GM12878 (cell line): ENCODE measurements at regions not wholly inside any gene's neighbourhood (a gene's known extent, or its start where the extent isn't known, plus 50 kb on each side); places are given as distances from the start of the nearest gene placed in this dataset.

ENCODE experiments used
- ATAC-seq: fragments of 200-7000 bp; cut with Tn5 transposase; 3 replicates; pipeline ENCODE4 v1.9.1; 2020; ENCODE audit warnings: mild to moderate bottlenecking, moderate library complexity
- BruUV-seq: library from RNA; stranded (reverse); fragments of 400-500 nt; replicated peaks from 2 replicates; lab custom pipeline; 2021; lab: Mats Ljungman, UMichigan
- CTCF ChIA-PET: fragments of 300-600 bp; sonication (Branson Sonifier 250); formaldehyde crosslinking; extraction: SDS; loops from one replicate; lab custom pipeline; 2021; ENCODE audit warnings: inconsistent platforms; lab: Yijun Ruan, JAX
- POLR2A ChIA-PET: fragments of 350-600 bp; formaldehyde crosslinking; extraction: SDS; loops from one replicate; lab custom pipeline; 2021; ENCODE audit warnings: inconsistent platforms; lab: Charles Lee
- RAD21 ChIA-PET: fragments of 300-600 bp; sonication (Branson Sonifier 250); formaldehyde crosslinking; loops from one replicate; lab custom pipeline; 2023; ENCODE audit warnings: antibody characterized with exemption; ENCODE audit not compliant: unreplicated experiment; lab: Charles Lee
- SMC1A ChIA-PET: fragments of 300-600 bp; sonication (Branson Sonifier 250); formaldehyde crosslinking; loops from one replicate; lab custom pipeline; 2023; ENCODE audit not compliant: unreplicated experiment, uncharacterized antibody; lab: Charles Lee
- DNase-seq: peaks from one replicate; pipeline ENCODE4 v3.0.0-alpha.2; 2011; ENCODE audit warnings: low read depth, low spot score
- FAIRE-seq: peaks from 3 replicates; lab custom pipeline; 2011; peaks lifted over from hg19 to GRCh38; lab: Jason Lieb, UNC
- H2AFZ ChIP-seq: 2 replicates; pipeline ENCODE4 v1.6.0; 2011; ENCODE audit warnings: low read depth, low read length, control low read depth; ENCODE audit not compliant: control insufficient read depth
- H3K27ac ChIP-seq: 2 replicates; pipeline ENCODE4 v1.5.1; 2011; ENCODE audit warnings: control low read depth; ENCODE audit not compliant: control insufficient read depth, insufficient read depth
- H3K27me3 ChIP-seq, 2 experiments: replicated peaks in 1 of 2; 2 replicates each; pipeline versions ENCODE4 v1.6.0 to v1.6.1; 2011; ENCODE audit warnings: low read length in 1 of 2; ENCODE audit not compliant: control insufficient read depth in 2 of 2, insufficient read depth in 2 of 2
- H3K36me3 ChIP-seq, 2 experiments: 2 replicates each; pipeline ENCODE4 v1.5.1; 2011; ENCODE audit warnings: low read length in 1 of 2; ENCODE audit not compliant: control insufficient read depth in 2 of 2, insufficient read depth in 2 of 2
- H3K4me1 ChIP-seq: 2 replicates; pipeline ENCODE4 v1.6.1; 2011; ENCODE audit warnings: mild to moderate bottlenecking, low read length, moderate library complexity, mixed read lengths; ENCODE audit not compliant: control insufficient read depth, insufficient read depth
- H3K4me2 ChIP-seq: 2 replicates; pipeline ENCODE4 v1.6.0; 2011; ENCODE audit warnings: control low read depth; ENCODE audit not compliant: control insufficient read depth, insufficient read depth
- H3K4me3 ChIP-seq: fragments of 200-600 bp; sonication (generic); 2 replicates; pipeline ENCODE4 v1.5.1; 2016
- H3K79me2 ChIP-seq: 2 replicates; pipeline ENCODE4 v1.6.0; 2011; ENCODE audit warnings: low read length; ENCODE audit not compliant: control insufficient read depth, insufficient read depth
- H3K9ac ChIP-seq: 2 replicates; pipeline ENCODE4 v1.8.0; 2011; ENCODE audit warnings: low read length, control low read depth, mixed read lengths; ENCODE audit not compliant: control insufficient read depth, insufficient read depth
- H3K9me3 ChIP-seq: replicated peaks from 3 replicates; pipeline ENCODE4 v1.5.1; 2011; ENCODE audit warnings: mild to moderate bottlenecking, low read length; ENCODE audit not compliant: control insufficient read depth, insufficient read depth
- H4K20me1 ChIP-seq: 2 replicates; pipeline ENCODE4 v1.6.0; 2011; ENCODE audit not compliant: control insufficient read depth, insufficient read depth
- BMI1 ChIP-seq: fragments of 450-650 bp; IDR thresholded peaks from 2 replicates; pipeline ENCODE4 v1.6.1; 2016; ENCODE audit warnings: mild to moderate bottlenecking, moderate library complexity, borderline replicate concordance
- E2F8 ChIP-seq: fragments of 450-650 bp; IDR thresholded peaks from 2 replicates; pipeline ENCODE4 v1.6.1; 2018; ENCODE audit warnings: mild to moderate bottlenecking, low read depth, moderate library complexity; ENCODE audit not compliant: partially characterized antibody
- ESRRA ChIP-seq: IDR thresholded peaks from 2 replicates; pipeline ENCODE4 v1.6.1; 2012; ENCODE audit warnings: mild to moderate bottlenecking, low read length, improper control_type of control experiment
- GABPA ChIP-seq: IDR thresholded peaks from 2 replicates; pipeline ENCODE4 v1.6.1; 2014; ENCODE audit warnings: antibody characterized with exemption, low read depth, mild to moderate bottlenecking, inconsistent platforms
- KLF5 ChIP-seq: fragments of 450-650 bp; IDR thresholded peaks from 2 replicates; pipeline ENCODE4 v1.6.1; 2014; ENCODE audit warnings: mild to moderate bottlenecking; ENCODE audit not compliant: partially characterized antibody
- MEF2A ChIP-seq: IDR thresholded peaks from 2 replicates; pipeline ENCODE4 v1.6.1; 2011; ENCODE audit warnings: low read depth, mild to moderate bottlenecking, low read length, moderate library complexity; ENCODE audit not compliant: insufficient read depth
- MLLT1 ChIP-seq: fragments of 450-650 bp; IDR thresholded peaks from 2 replicates; pipeline ENCODE4 v1.6.1; 2016; ENCODE audit warnings: mild to moderate bottlenecking
- MXI1 ChIP-seq: fragments of 150-350 bp; IDR thresholded peaks from 2 replicates; pipeline ENCODE4 v1.6.1; 2011; ENCODE audit warnings: low read depth, mild to moderate bottlenecking, inconsistent platforms, low read length, improper control_type of control experiment
- NR2C2 ChIP-seq: IDR thresholded peaks from 2 replicates; pipeline ENCODE4 v1.6.1; 2011; ENCODE audit warnings: borderline replicate concordance, low read depth; ENCODE audit not compliant: control insufficient read depth, insufficient read length
- NR2F1 ChIP-seq: fragments of 450-650 bp; conservative IDR thresholded peaks from 2 replicates; pipeline ENCODE4 v1.6.1; 2017; ENCODE audit warnings: mild to moderate bottlenecking
- POLR2AphosphoS5 ChIP-seq: IDR thresholded peaks from 2 replicates; pipeline ENCODE4 v1.6.1; 2011; ENCODE audit warnings: mild to moderate bottlenecking, low read length, inconsistent platforms
- RAD21 ChIP-seq: IDR thresholded peaks from 2 replicates; pipeline ENCODE4 v1.6.1; 2011; ENCODE audit warnings: mild to moderate bottlenecking, low read depth, low read length, moderate library complexity; ENCODE audit not compliant: insufficient read depth
- RELB ChIP-seq: fragments of 450-650 bp; IDR thresholded peaks from 2 replicates; pipeline ENCODE4 v1.6.1; 2017; ENCODE audit warnings: low read depth, mild to moderate bottlenecking, moderate library complexity
- TARDBP ChIP-seq: IDR thresholded peaks from 2 replicates; pipeline ENCODE4 v1.6.1; 2016; ENCODE audit warnings: borderline replicate concordance
- TCF3 ChIP-seq: IDR thresholded peaks from 2 replicates; pipeline ENCODE4 v1.6.1; 2012; ENCODE audit warnings: low read depth, mild to moderate bottlenecking, low read length, borderline replicate concordance; ENCODE audit not compliant: insufficient read depth
- YBX1 ChIP-seq: fragments of 450-650 bp; IDR thresholded peaks from 2 replicates; pipeline ENCODE4 v1.6.1; 2016; ENCODE audit warnings: antibody characterized with exemption
- ZBTB4 ChIP-seq: fragments of 450-650 bp; formaldehyde crosslinking; IDR thresholded peaks from 2 replicates; pipeline ENCODE4 v1.4.0; 2022; ENCODE audit warnings: mild to moderate bottlenecking, moderate library complexity
- WGBS: methylation state at CpG from one replicate; pipeline ENCODE4 v1.1.6; 2016; ENCODE audit warnings: low lambda C conversion rate; ENCODE audit not compliant: insufficient replicate concordance, insufficient coverage; ENCODE audit errors: missing lambda C conversion rate; 5-methylcytosine and 5-hydroxymethylcytosine counted together
- in situ Hi-C: fragments of 300-500 bp; cut with MboI; formaldehyde crosslinking; loops from 9 replicates; pipeline ENCODE4 v1.14.3; 2018; ENCODE audit warnings: mixed read lengths
- intact Hi-C: fragments of 100-400 bp; cut with micrococcal nuclease; formaldehyde crosslinking; loops from one replicate; pipeline ENCODE4 v1.14.2; 2022; ENCODE audit not compliant: unreplicated experiment

DNA sequence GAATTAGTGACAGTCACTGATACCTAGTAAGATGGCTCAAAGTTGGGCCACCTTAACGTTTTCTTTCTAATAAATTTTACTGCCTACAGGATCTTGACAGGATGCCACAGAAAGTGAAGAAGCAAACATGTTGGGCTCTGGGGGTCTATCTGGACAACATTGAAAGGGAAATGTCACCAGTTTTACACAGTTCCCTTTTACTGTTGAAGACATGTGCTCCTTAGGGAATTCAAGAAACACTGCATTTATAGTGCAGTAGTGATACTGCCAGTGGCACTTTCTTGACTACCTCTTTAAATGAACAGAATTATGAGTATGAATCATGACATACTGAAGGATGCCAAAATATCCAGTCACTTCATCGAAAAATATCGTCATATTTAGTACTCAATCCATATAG, 269.3 kb upstream of the SYT10 start:
- H3K36me3 ChIP-seq = no peaks in the 10 kb centered on the region
- FAIRE-seq (no peak), DNase-seq (no peak), ATAC-seq (no peak)
- WGBS = 24% methylated on average over 3 of the region's 3 CpGs
- in situ Hi-C loops (no loop called here), intact Hi-C loops (no loop called here)
- H3K9me3 ChIP-seq = no peaks in the 10 kb centered on the region
- POLR2A ChIA-PET = no interaction called here
- RAD21 ChIA-PET = no interaction called here
- H3K9ac ChIP-seq = no peak overlapping the region
- no peaks in the 10 kb centered on the region for H3K4me1 ChIP-seq
- H3K4me3 ChIP-seq = no peak overlapping the region
- H3K27ac ChIP-seq = no peak overlapping the region
- CTCF ChIA-PET = no interaction called here
- no peak overlapping the region for H2AFZ ChIP-seq
- no peaks in the 10 kb centered on the region for H3K79me2 ChIP-seq
- TF ChIP-seq GABPA (no peak), NR2C2 (no peak), TCF3 (no peak), NR2F1 (no peak), POLR2AphosphoS5 (no peak), YBX1 (no peak), BMI1 (no peak), MXI1 (no peak), MEF2A (no peak), KLF5 (no peak), RAD21 (no peak), ZBTB4 (CRISPR knock-in tag) (no peak), ESRRA (no peak), E2F8 (no peak), RELB (no peak), TARDBP (no peak), MLLT1 (no peak)
- SMC1A ChIA-PET = no interaction called here
- BruUV-seq = no TSS peak
- no peak overlapping the region for H3K4me2 ChIP-seq
- no peaks in the 10 kb centered on the region for H4K20me1 ChIP-seq
- no peaks in the 10 kb centered on the region for H3K27me3 ChIP-seq
